ENCODE measurements at regions not wholly inside any gene's neighbourhood (a gene's known extent, or its start where the extent isn't known, plus 50 kb on each side); places are given as distances from the start of the nearest gene placed in this dataset.

DNA sequence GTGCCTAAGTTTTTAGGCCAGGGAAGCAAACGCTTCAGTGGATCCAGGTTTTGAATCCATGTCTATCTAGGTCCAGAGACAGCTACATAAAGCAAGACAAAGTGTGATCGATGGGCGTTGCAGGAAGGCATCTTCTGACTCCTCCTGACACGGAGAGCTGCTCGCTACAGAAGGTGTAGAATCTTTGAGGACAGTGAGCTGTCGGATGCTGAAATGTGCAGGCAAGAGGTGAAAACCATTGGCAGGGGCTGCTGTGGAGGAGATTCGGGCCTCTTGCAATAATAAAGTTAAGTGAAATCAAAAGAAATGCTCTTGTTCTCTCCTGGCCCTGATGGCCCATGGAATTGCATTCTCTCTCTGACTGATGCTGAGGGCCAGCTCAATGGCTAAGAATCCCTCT, 336.2 kb downstream of the CYRIA start:
- no peaks in the 10 kb centered on the region for H3F3A ChIP-seq (replicated peaks; ENCODE audit: insufficient read depth)
- H3K36me3 ChIP-seq (replicated peaks in 1 of 2; ENCODE audit: control insufficient read depth in 1 of 2, insufficient read depth in 2 of 2, low read length in 1 of 2) = no peaks in the 10 kb centered on the region
- CTCF ChIA-PET = interaction anchor here (0.9 to 9.7 kb wide), 2 partner anchors 386 to 389 kb away, joined by 3 to 83 read pairs; partner anchors contain the start of gene MYCN
- H4K20me1 ChIP-seq (ENCODE audit: insufficient read depth) = no peaks in the 10 kb centered on the region
- H3K9me3 ChIP-seq = no peaks in the 10 kb centered on the region
- H3K79me2 ChIP-seq (ENCODE audit: insufficient read depth) = no peaks in the 10 kb centered on the region
- H2AFZ ChIP-seq (ENCODE audit: low read depth) = no peak overlapping the region
- peaks cover 0 to 37% of the 10 kb centered on the region in 2 experiments; a peak in 1 of 4 replicates for H3K4me1 ChIP-seq (ENCODE audit: control insufficient read depth in 1 of 2, insufficient read depth in 2 of 2, low read depth in 1 of 2, low read length in 1 of 2)
- no peak overlapping the region for H3K4me3 ChIP-seq (ENCODE audit: low read depth in 2 of 2, low read length in 1 of 2)
- no peaks in the 10 kb centered on the region for H3K9me2 ChIP-seq
- no peak for DNase-seq
- TF ChIP-seq JUND (IDR thresholded peaks at IDR 0.05) (no peak), SIN3A (IDR thresholded peaks at IDR 0.05; ENCODE audit: borderline replicate concordance, low read depth, low read length) (no peak), CHD2 (IDR thresholded peaks at IDR 0.05; ENCODE audit: low read length, partially characterized antibody) (no peak), RFX5 (IDR thresholded peaks at IDR 0.05; ENCODE audit: low read length) (no peak), ELF1 (IDR thresholded peaks at IDR 0.05) (no peak), TAF1 (IDR thresholded peaks at IDR 0.05; ENCODE audit: borderline replicate concordance, low read depth, low read length) (no peak), EZH2phosphoT487 (IDR thresholded peaks at IDR 0.05; ENCODE audit: borderline replicate concordance, low read depth) (no peak), CTCF (IDR thresholded peaks at IDR 0.05) (no peak), GATA2 (CRISPR knock-in tag; IDR thresholded peaks at IDR 0.05) (no peak), MEF2A (IDR thresholded peaks at IDR 0.05; ENCODE audit: borderline replicate concordance, low read depth) (no peak)
- TF ChIP-seq, protein P1, sequence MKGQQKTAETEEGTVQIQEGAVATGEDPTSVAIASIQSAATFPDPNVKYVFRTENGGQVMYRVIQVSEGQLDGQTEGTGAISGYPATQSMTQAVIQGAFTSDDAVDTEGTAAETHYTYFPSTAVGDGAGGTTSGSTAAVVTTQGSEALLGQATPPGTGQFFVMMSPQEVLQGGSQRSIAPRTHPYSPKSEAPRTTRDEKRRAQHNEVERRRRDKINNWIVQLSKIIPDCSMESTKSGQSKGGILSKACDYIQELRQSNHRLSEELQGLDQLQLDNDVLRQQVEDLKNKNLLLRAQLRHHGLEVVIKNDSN (IDR thresholded peaks at IDR 0.05; ENCODE audit: borderline replicate concordance, low read depth) = no peak
- 45% methylated on average over 7 of the region's 7 CpGs for WGBS (ENCODE audit: low lambda C conversion rate)
- no peaks in the 10 kb centered on the region for H3K27me3 ChIP-seq (ENCODE audit: insufficient read depth)
- POLR2A ChIA-PET = no interaction called here
- no peak overlapping the region for H3K27ac ChIP-seq (ENCODE audit: low read depth in 2 of 2, low read length in 1 of 2)
- H3K4me2 ChIP-seq = no peak overlapping the region
- H3K9ac ChIP-seq = no peak overlapping the region

DNA sequence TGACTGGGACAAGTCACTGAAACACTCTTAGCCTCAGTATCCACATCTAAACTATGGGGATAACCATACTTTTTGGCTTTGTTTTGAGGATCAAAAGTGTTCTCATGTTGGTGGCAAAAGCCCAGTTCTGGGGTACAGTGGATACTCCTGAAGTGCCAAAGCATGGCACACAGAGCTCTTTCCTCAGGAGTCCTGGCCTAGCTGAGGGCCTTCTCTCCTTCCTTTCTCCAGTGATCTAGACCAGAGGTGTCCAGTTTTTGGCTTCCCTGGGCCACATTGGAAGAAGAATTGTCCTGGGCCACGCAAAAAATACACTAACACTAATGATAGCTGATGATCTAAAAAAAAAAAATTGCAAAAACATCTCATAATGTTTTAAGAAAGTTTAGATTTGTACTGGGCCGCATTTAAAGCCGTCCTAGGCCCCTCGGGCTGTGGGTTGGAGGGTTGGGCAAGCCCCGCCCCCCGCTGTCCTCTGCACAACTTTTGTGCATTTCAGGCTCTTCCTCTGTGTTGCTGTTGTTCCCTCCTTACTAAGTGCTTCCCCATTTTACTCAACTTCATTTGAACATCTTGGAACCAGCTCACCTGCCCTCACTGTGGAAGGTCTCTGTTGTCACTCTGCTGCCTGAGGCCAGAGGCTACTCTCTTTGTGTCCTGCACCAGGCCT, 337.0 kb downstream of the CYRIA start:
- Histone ChIP-seq H3K4me1 (ENCODE audit: control insufficient read depth in 1 of 2, insufficient read depth in 2 of 2, low read depth in 1 of 2, low read length in 1 of 2) (peaks cover 0 to 37% of the 10 kb centered on the region in 2 experiments; a peak in 1 of 4 replicates), H3K36me3 (replicated peaks in 1 of 2; ENCODE audit: control insufficient read depth in 1 of 2, insufficient read depth in 2 of 2, low read length in 1 of 2) (no peaks in the 10 kb centered on the region), H3K9me2 (no peaks in the 10 kb centered on the region), H3K9ac (no peak overlapping the region), H4K20me1 (ENCODE audit: insufficient read depth) (no peaks in the 10 kb centered on the region), H3K79me2 (ENCODE audit: insufficient read depth) (no peaks in the 10 kb centered on the region), H3F3A (replicated peaks; ENCODE audit: insufficient read depth) (no peaks in the 10 kb centered on the region), H3K27ac (ENCODE audit: low read depth in 2 of 2, low read length in 1 of 2) (no peak overlapping the region), H3K9me3 (no peaks in the 10 kb centered on the region), H2AFZ (ENCODE audit: low read depth) (no peak overlapping the region), H3K4me2 (no peak overlapping the region), H3K27me3 (ENCODE audit: insufficient read depth) (no peaks in the 10 kb centered on the region), H3K4me3 (ENCODE audit: low read depth in 2 of 2, low read length in 1 of 2) (no peak overlapping the region)
- POLR2A ChIA-PET = no interaction called here
- 22% methylated on average over 6 of the region's 6 CpGs for WGBS (ENCODE audit: low lambda C conversion rate)
- TF ChIP-seq MXI1 (IDR thresholded peaks at IDR 0.05; ENCODE audit: low read depth, low read length) (no peak), FOSL2 (IDR thresholded peaks at IDR 0.05; ENCODE audit: borderline replicate concordance, low read depth) (no peak), EZH2phosphoT487 (IDR thresholded peaks at IDR 0.05; ENCODE audit: borderline replicate concordance, low read depth) (no peak), SMC3 (IDR thresholded peaks at IDR 0.05; ENCODE audit: low read depth, low read length) (no peak), FOXJ3 (CRISPR knock-in tag; IDR thresholded peaks at IDR 0.05) (no peak), SIN3A (IDR thresholded peaks at IDR 0.05; ENCODE audit: borderline replicate concordance, low read depth, low read length) (no peak), MAX (IDR thresholded peaks at IDR 0.05; ENCODE audit: low read depth) (no peak), GATA2 (CRISPR knock-in tag; IDR thresholded peaks at IDR 0.05) (no peak), TAF1 (IDR thresholded peaks at IDR 0.05; ENCODE audit: borderline replicate concordance, low read depth, low read length) (no peak), RXRA (IDR thresholded peaks at IDR 0.05; ENCODE audit: borderline replicate concordance, low read depth) (no peak), GABPA (IDR thresholded peaks at IDR 0.05; ENCODE audit: low read depth) (no peak), ZBTB33 (IDR thresholded peaks at IDR 0.05; ENCODE audit: borderline replicate concordance, low read depth) (no peak), MEF2A (IDR thresholded peaks at IDR 0.05; ENCODE audit: borderline replicate concordance, low read depth) (no peak)
- CTCF ChIA-PET = interaction anchor here (1.6 to 9.7 kb wide), 3 partner anchors 46 to 388 kb away, joined by 5 to 83 read pairs (median 7); partner anchors contain the start of gene MYCN
- DNase-seq = no peak
